ENCODE measurements at regions not wholly inside any gene's neighbourhood (a gene's known extent, or its start where the extent isn't known, plus 50 kb on each side); places are given as distances from the start of the nearest gene placed in this dataset.

DNA sequence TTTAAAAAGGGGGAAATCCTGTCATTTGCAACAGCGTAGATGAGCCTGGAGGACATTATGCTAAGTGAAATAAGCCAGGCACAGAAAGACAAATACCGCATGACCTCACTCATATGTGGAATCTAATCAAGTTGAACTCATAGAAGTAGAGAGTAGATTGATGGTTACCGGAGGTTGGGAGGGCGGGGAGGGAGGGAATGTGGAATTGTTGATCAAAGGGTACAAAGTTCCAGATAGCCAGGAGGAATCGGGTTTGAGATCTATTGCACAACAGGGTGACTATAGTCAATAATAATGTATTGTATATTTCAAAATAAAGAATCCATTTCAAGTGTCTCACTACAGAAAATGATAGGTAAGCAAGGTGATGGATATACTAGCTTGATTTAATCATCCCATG, 393.2 kb downstream of the BCOR start:
- no peaks in the 10 kb centered on the region for H3K36me3 Mint-ChIP-seq (ENCODE audit: low read depth)
- intact Hi-C loops (cut with micrococcal nuclease), result no loop called here
- no peak overlapping the region for H3K4me3 Mint-ChIP-seq
- no peak overlapping the region for H3K27ac Mint-ChIP-seq
- no peaks in the 10 kb centered on the region for H3K4me1 Mint-ChIP-seq (ENCODE audit: low read depth)
- no peaks in the 10 kb centered on the region for H3K9me3 Mint-ChIP-seq
- H3K27me3 Mint-ChIP-seq, result peaks cover 6% of the 10 kb centered on the region

DNA sequence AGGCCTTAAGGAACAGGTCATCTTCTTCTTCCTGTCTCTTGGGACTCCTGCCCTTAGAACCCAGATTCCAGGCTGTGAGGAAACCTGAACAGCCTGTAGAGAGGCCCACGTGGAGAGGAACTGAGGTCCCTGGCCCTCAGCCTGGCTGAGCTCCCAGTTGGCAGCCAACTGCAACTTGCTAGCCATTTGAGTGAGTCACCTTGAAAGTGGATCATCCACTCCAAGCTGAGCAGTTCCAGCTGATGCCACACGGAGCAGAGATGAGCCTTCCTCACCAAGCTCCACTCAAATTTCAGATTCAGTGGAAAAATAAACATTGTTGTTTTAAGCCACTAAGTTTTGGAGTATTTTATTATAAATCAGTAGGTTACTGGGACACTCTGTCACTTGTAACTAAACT, 392.5 kb downstream of the BCOR start:
- no peak overlapping the region for H3K4me3 Mint-ChIP-seq
- H3K9me3 Mint-ChIP-seq, result no peaks in the 10 kb centered on the region
- H3K27me3 Mint-ChIP-seq, result peaks cover 6% of the 10 kb centered on the region
- H3K27ac Mint-ChIP-seq, result no peak overlapping the region
- no peaks in the 10 kb centered on the region for H3K4me1 Mint-ChIP-seq (ENCODE audit: low read depth)
- intact Hi-C loops (cut with micrococcal nuclease), result no loop called here
- H3K36me3 Mint-ChIP-seq (ENCODE audit: low read depth), result no peaks in the 10 kb centered on the region

DNA sequence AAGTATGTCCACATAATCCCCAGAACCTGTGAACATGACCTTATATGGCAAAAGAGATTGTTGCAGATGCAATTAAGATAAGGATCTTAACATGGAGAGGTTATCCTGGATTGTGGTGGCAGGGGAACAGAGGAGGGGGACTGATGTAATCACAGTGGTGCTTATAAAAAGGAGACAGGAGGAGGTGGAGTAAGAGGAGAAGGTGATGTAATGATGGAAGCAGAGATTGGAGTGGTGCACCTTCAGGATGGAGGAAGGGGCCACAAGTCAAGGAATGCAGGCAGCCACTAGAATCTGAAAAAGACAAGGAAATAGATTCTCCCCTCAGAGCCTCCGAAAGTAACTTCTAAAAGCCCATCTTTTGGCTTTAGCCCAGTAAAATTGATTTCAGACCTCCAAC, 388.4 kb downstream of the BCOR start:
- intact Hi-C loops (cut with micrococcal nuclease), result no loop called here
- Mint-ChIP-seq H3K27me3 (peaks cover 3% of the 10 kb centered on the region), H3K4me3 (no peak overlapping the region), H3K9me3 (no peaks in the 10 kb centered on the region), H3K4me1 (ENCODE audit: low read depth) (no peaks in the 10 kb centered on the region), H3K36me3 (ENCODE audit: low read depth) (no peaks in the 10 kb centered on the region), H3K27ac (no peak overlapping the region)

DNA sequence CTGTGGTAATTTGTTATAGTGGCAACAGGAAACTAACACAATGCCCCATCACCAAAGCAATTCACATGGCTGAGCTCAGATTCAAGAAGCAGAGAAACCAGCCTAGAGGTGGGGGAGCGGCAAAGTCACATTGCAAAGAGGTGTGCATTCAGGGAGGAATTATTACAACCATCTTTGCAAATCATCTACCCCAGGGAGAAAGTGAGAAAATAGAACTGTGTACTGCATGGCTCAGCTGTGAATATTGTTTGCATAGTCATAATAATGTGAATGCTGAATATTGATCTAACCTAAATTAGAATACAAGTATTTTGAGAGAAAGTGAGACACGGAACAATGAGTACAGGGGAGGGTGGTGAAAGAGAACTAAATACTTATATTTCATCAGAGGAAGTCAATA, 387.9 kb downstream of the BCOR start:
- no peaks in the 10 kb centered on the region for H3K4me1 Mint-ChIP-seq (ENCODE audit: low read depth)

DNA sequence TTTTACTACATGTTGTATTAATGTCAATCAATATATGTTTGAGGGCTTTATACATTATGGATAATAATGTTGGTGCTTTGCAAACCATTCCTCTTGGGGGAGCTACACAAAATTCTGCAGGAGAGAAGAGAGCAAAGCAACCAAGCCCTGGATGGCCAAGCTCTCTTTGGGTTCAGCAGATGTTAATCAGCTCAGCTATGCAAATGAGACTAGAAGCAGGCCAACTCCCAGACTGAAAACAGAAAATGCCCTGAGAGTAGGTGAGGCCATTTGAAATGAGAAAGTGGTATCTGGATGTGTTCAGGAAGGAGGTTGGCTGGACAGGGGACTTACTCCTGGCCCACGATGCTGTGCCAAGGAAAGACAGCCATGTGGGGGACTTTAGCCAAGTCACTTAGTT, 387.0 kb downstream of the BCOR start:
- intact Hi-C loops (cut with micrococcal nuclease), result no loop called here
- Mint-ChIP-seq H3K4me3 (no peak overlapping the region), H3K9me3 (no peaks in the 10 kb centered on the region), H3K36me3 (ENCODE audit: low read depth) (no peaks in the 10 kb centered on the region), H3K27ac (no peak overlapping the region), H3K27me3 (peaks cover 3% of the 10 kb centered on the region), H3K4me1 (ENCODE audit: low read depth) (no peaks in the 10 kb centered on the region)

More for the DNA sequence above, 387.9 kb downstream of the BCOR start:
- no peaks in the 10 kb centered on the region for H3K9me3 Mint-ChIP-seq
- no peaks in the 10 kb centered on the region for H3K36me3 Mint-ChIP-seq (ENCODE audit: low read depth)
- no peak overlapping the region for H3K4me3 Mint-ChIP-seq
- H3K27ac Mint-ChIP-seq, result no peak overlapping the region
- H3K27me3 Mint-ChIP-seq, result peaks cover 3% of the 10 kb centered on the region
- intact Hi-C loops (cut with micrococcal nuclease), result no loop called here

DNA sequence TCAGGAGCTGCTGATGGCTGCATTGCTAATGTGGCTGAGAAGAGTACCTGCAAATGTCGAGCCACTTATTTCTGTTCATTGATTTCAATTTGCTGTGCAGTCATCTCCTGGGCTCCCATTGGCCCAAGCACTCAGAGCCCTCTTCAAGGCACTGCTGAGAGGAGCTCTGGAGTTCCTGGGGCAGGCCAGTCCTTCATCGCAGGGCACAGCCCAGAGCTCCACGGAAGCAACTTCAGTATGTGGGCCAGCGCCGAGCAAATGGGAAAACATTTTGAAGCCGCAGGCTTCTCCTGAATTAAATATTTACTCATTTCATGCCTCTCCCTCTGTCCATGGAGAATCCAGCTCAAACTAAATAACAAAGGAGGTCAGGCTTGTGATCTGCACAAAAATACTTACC, 383.3 kb downstream of the BCOR start:
- Mint-ChIP-seq H3K27ac (no peak overlapping the region), H3K4me3 (no peak overlapping the region), H3K27me3 (peaks cover 2% of the 10 kb centered on the region)

DNA sequence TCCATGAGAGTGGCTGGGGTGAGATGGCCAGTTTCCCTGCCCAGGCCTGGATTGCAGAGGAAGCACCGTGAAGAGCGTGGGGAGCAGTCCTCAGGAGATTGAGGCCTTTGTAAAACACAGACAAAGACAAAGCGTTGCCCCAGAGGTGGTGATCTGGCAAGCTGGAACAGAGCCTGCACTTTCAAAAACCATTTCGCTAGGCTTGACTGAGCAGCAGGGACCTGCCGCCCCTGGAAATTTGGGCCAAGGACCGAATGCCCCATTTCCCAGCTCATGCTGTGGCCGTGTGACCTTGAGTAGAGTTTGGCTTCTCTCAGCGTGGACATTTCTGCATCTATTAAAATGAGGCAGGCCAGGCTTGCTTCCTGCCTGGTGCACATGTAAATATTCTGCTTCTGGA, 381.4 kb downstream of the BCOR start:
- intact Hi-C loops (cut with micrococcal nuclease), result no loop called here
- peaks cover 2% of the 10 kb centered on the region for H3K27me3 Mint-ChIP-seq
- peaks cover 6% of the 10 kb centered on the region for H3K4me1 Mint-ChIP-seq (ENCODE audit: low read depth)

More for the DNA sequence above, 383.3 kb downstream of the BCOR start:
- Mint-ChIP-seq H3K9me3 (no peaks in the 10 kb centered on the region), H3K36me3 (ENCODE audit: low read depth) (no peaks in the 10 kb centered on the region), H3K4me1 (ENCODE audit: low read depth) (peaks cover 6% of the 10 kb centered on the region)
- intact Hi-C loops (cut with micrococcal nuclease), result no loop called here

DNA sequence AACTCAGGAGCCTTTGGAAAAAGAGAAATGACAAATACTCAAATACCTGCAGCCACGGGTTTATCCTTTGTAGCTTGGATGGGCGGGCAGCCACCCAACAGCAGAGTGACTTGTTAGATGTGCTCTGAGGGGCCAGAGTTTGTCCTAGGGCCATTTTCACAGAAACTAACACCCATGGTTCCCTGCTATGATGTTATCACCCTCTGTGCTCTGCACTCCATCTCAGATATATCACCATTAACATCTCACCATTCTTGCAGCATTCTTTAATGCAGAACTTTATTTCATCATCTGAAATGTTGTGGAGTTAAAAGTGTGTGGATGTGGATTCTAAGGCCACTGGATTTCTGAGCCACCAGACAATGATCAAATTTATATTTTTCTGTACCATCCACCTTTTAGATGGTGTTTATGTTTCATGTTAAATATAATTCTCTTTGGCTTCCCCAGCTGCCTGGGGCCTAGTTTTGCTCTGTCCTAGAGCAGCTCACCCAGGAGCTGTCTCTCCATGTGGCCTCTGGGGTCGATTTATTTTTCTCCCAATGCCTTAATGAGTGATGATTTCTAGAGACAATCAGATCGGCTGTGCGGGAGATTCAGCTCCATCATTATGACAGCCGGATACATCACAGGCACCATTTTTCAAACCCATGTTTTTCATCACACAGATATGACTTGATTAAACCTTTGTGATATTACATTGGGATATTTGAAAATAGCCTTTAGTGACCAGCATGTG, 380.8 kb downstream of the BCOR start:
- no peak overlapping the region for H3K4me3 Mint-ChIP-seq
- intact Hi-C loops (cut with micrococcal nuclease), result no loop called here
- peaks cover 2% of the 10 kb centered on the region for H3K27me3 Mint-ChIP-seq
- no peaks in the 10 kb centered on the region for H3K36me3 Mint-ChIP-seq (ENCODE audit: low read depth)
- no peaks in the 10 kb centered on the region for H3K9me3 Mint-ChIP-seq
- no peak overlapping the region for H3K27ac Mint-ChIP-seq
- H3K4me1 Mint-ChIP-seq (ENCODE audit: low read depth), result peaks cover 8% of the 10 kb centered on the region

More for the DNA sequence above, 381.4 kb downstream of the BCOR start:
- H3K9me3 Mint-ChIP-seq, result no peaks in the 10 kb centered on the region
- no peak overlapping the region for H3K27ac Mint-ChIP-seq
- H3K36me3 Mint-ChIP-seq (ENCODE audit: low read depth), result no peaks in the 10 kb centered on the region
- no peak overlapping the region for H3K4me3 Mint-ChIP-seq

DNA sequence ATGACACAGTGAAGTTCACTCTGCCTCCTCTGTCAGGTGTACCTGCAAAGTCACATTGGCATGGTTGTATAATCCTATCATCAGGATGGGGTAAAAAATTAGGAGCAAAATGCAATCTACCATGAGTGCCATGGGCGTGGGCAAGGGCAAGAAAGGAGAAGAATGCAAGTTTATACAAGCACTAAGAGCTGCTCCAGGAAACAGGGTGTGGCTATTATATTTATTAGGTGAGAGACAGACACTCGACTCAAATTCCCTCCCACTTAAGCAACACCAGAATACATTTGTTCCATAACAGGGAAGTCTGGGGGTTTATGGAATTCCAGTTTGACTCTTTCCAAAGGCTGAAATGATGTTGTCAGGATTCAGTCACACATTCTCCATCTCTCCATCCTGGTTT, 378.8 kb downstream of the BCOR start:
- Mint-ChIP-seq H3K4me1 (ENCODE audit: low read depth) (peaks cover 15% of the 10 kb centered on the region), H3K27me3 (peaks cover 4% of the 10 kb centered on the region), H3K36me3 (ENCODE audit: low read depth) (no peaks in the 10 kb centered on the region), H3K9me3 (no peaks in the 10 kb centered on the region), H3K27ac (no peak overlapping the region), H3K4me3 (no peak overlapping the region)
- intact Hi-C loops (cut with micrococcal nuclease), result no loop called here

DNA sequence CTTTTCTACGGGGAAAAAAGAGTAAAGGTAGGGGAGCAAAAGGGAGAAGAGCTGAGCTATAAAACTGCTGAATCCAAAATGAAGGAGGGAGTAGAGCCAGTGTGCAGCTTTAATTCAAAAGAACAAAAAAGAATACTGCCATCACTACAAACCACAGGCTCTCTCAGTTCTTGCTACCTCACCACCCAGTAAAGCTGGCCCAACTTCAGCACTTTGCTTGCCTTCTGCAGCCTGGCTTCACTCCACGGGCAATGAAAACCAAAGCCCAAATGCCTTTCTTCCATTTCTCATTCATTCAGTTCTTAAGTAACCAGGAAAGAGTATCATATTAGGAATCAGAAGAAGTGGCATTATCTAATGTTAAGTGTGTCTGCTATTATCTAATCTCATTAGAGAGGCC, 376.8 kb downstream of the BCOR start:
- intact Hi-C loops (cut with micrococcal nuclease), result no loop called here
- peaks cover 6% of the 10 kb centered on the region for H3K27me3 Mint-ChIP-seq
- no peak overlapping the region for H3K27ac Mint-ChIP-seq
- no peak overlapping the region for H3K4me3 Mint-ChIP-seq
- no peaks in the 10 kb centered on the region for H3K36me3 Mint-ChIP-seq (ENCODE audit: low read depth)
- no peaks in the 10 kb centered on the region for H3K9me3 Mint-ChIP-seq
- peaks cover 17% of the 10 kb centered on the region for H3K4me1 Mint-ChIP-seq (ENCODE audit: low read depth)

DNA sequence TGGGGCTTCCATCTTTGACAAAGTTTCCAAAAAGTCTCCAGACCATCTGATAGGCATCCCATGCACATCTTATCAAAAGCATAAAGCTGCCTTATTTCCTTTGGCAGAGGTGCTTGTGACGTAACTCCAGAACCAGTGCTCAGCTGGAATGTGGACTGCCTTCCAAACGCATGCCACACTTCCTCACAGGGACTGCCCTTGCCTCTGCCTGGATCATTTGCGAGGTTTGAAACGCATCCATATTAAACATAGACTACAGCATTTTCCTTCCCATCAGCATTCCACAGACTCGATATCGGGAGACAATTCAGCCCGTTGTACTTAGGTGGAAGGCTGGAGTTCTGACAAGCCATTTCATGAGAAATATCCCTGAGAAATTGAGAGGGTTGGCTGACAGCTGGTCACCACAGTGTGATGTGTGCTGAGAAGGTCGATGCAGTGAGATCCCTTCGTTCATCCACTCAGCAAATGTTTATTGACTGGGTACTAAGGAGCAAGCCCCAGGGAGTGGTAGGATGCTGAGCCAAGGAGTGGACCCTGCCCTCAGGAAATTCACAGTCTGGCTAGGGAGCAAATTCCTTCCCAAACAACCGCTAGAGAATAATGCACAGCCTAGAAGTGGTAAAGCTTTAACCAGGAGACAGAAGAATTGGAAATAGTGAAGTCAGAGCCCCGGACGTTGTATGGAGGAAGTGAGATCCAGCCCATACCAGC, 376.0 kb downstream of the BCOR start:
- no peaks in the 10 kb centered on the region for H3K9me3 Mint-ChIP-seq
- no peak overlapping the region for H3K4me3 Mint-ChIP-seq
- H3K36me3 Mint-ChIP-seq (ENCODE audit: low read depth), result no peaks in the 10 kb centered on the region
- H3K27ac Mint-ChIP-seq, result no peak overlapping the region
- intact Hi-C loops (cut with micrococcal nuclease), result no loop called here
- H3K4me1 Mint-ChIP-seq (ENCODE audit: low read depth), result peaks cover 24% of the 10 kb centered on the region
- H3K27me3 Mint-ChIP-seq, result peaks cover 9% of the 10 kb centered on the region

DNA sequence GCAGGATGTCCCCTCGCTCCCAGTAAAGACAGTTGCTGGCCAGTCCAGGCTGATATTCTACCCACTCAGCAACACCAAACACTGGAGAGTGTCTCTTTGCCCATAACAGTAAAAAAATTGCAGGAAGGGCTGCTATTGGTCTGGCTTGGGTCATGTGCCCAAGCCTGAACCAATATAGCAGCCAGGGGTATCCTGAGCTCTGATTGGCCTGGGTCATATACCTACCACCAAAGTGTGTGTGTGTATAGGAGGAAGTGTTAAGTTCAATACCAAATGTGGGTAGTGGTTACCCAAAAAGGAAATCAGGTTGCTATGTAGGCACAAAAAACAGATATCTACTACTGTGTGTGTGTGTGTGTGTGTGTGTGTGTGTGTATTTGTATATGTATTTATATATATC, 373.2 kb downstream of the BCOR start:
- Mint-ChIP-seq H3K4me3 (no peak overlapping the region), H3K36me3 (ENCODE audit: low read depth) (no peaks in the 10 kb centered on the region), H3K27ac (no peak overlapping the region), H3K4me1 (ENCODE audit: low read depth) (peaks cover 19% of the 10 kb centered on the region), H3K9me3 (no peaks in the 10 kb centered on the region), H3K27me3 (peaks cover 15% of the 10 kb centered on the region)
- intact Hi-C loops (cut with micrococcal nuclease), result no loop called here

DNA sequence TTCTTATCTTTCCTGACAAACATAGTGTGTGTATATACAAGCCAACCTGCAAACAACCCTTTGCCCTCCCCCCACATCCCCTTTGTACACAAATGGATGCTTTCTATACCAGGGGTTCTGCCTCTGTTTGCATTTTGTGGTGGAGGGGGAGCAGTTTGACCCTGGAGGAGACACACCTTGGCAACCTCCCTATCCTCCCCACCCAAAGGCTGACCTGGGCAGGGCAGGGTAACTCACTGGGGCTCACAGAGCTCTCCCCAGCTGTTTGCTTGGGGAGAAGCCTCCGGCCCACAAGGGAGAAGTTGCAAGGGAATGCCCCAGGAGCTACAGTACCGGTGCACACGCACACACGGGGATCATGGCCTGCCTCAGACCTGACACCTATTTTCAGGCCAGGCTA, 372.6 kb downstream of the BCOR start:
- intact Hi-C loops (cut with micrococcal nuclease), result no loop called here
- H3K4me1 Mint-ChIP-seq (ENCODE audit: low read depth), result peaks cover 19% of the 10 kb centered on the region
- H3K27me3 Mint-ChIP-seq, result peaks cover 16% of the 10 kb centered on the region
- no peaks in the 10 kb centered on the region for H3K36me3 Mint-ChIP-seq (ENCODE audit: low read depth)
- H3K4me3 Mint-ChIP-seq, result no peak overlapping the region
- no peaks in the 10 kb centered on the region for H3K9me3 Mint-ChIP-seq
- H3K27ac Mint-ChIP-seq, result no peak overlapping the region

DNA sequence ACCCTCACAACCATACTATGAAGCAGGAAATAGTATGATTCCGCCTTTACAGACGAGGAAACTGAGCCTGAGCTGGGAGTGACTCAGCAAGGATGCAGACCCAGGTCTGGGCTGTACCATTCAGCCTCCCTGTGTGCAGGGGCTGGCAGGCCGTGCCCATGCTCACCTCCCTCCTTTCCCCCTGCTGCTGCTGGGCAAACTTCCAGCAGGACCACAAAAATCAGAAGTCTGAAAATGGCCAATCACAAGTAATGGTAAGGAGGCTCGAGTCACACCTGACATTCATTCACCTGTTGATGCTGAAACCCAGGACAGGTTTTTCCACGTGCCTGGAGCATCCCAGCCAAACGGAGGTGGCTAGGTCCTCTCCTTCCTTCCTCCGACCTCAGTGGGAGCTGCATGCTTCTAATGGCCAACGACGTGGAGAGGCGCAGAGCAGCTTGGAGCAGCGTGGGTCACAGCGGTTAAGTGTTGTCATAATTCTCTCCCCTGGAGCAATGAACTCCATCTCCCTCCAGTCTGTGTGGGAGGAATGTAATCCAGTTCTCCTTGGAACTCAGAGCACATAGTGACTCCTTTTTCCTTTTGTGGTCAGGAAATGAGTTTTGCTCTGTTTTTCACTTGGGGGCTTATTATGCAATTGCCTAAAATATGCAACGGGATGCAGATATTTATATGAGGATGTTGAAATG, 371.7 kb downstream of the BCOR start:
- no peak overlapping the region for H3K27ac Mint-ChIP-seq
- H3K36me3 Mint-ChIP-seq (ENCODE audit: low read depth), result no peaks in the 10 kb centered on the region
- H3K9me3 Mint-ChIP-seq, result no peaks in the 10 kb centered on the region
- peaks cover 27% of the 10 kb centered on the region for H3K4me1 Mint-ChIP-seq (ENCODE audit: low read depth)
- no peak overlapping the region for H3K4me3 Mint-ChIP-seq
- intact Hi-C loops (cut with micrococcal nuclease), result no loop called here
- peaks cover 23% of the 10 kb centered on the region for H3K27me3 Mint-ChIP-seq
